IPS DF 6.9 (cell line): ENCODE measurements at regions not wholly inside any gene's neighbourhood (a gene's known extent, or its start where the extent isn't known, plus 50 kb on each side); places are given as distances from the start of the nearest gene placed in this dataset.
"Not testable (repeated sequence)": the region's sequence is repeated elsewhere in the genome, so short reads cannot be mapped to it uniquely, and the experiment has no call there.

Source experiments
- DNase-seq: peaks from one replicate; pipeline ENCODE4 v3.0.0-alpha.2; 2013; ENCODE audit warnings: low read depth, low spot score
- H3K27ac ChIP-seq: one replicate; pipeline ENCODE4 v1.5.1; 2013; ENCODE audit warnings: low read length, control low read depth
- H3K27me3 ChIP-seq: 2 replicates; pipeline ENCODE4 v1.6.1; 2013; ENCODE audit warnings: mild to moderate bottlenecking, low read length; ENCODE audit not compliant: control insufficient read depth, insufficient read depth
- H3K36me3 ChIP-seq: 2 replicates; pipeline ENCODE4 v1.6.1; 2013; ENCODE audit warnings: low read length; ENCODE audit not compliant: control insufficient read depth, insufficient read depth
- H3K4me1 ChIP-seq: 2 replicates; pipeline ENCODE4 v1.6.1; 2013; ENCODE audit warnings: low read length; ENCODE audit not compliant: control insufficient read depth, insufficient read depth
- H3K4me3 ChIP-seq: 2 replicates; pipeline ENCODE4 v1.5.1; 2013; ENCODE audit warnings: mild to moderate bottlenecking, low read length
- H3K9me3 ChIP-seq: 2 replicates; pipeline ENCODE4 v1.6.1; 2013; ENCODE audit warnings: low read length, inconsistent platforms; ENCODE audit not compliant: control insufficient read depth, insufficient read depth
- whole genome bisulfite sequencing: extraction: QIAGEN DNeasy Blood & Tissue Kit; methylation state at CpG from one replicate; pipeline ENCODE4 v1.1.7; 2013; ENCODE audit warnings: mixed read lengths, missing lambda C conversion rate; ENCODE audit not compliant: insufficient read length, insufficient coverage; 5-methylcytosine and 5-hydroxymethylcytosine counted together

- Histone ChIP-seq H3K36me3 (no peaks in the 10 kb centered on the region), H3K4me3 (no peak overlapping the region), H3K4me1 (no peaks in the 10 kb centered on the region), H3K9me3 (no peaks in the 10 kb centered on the region), H3K27ac (no peak overlapping the region), H3K27me3 (no peaks in the 10 kb centered on the region)
- no peak for DNase-seq
- WGBS: no CpG with 5 or more reads among the region's 13 CpGs
Observed at GRCh38 chr6:6942831-6943230, 164.9 kb upstream of the RREB1 start.

GRCh38 chr6:6943421-6943820 is 164.3 kb upstream of the RREB1 start:
- H3K9me3 ChIP-seq: no peaks in the 10 kb centered on the region
- no peak for DNase-seq
- no peak overlapping the region for H3K27ac ChIP-seq
- H3K4me1 ChIP-seq: no peaks in the 10 kb centered on the region
- H3K27me3 ChIP-seq: no peaks in the 10 kb centered on the region
- no peaks in the 10 kb centered on the region for H3K36me3 ChIP-seq
- H3K4me3 ChIP-seq: no peak overlapping the region
- WGBS: no CpG with 5 or more reads among the region's 1 CpG

GRCh38 chr6:6946206-6947155 is 161.3 kb upstream of the RREB1 start:
- Histone ChIP-seq H3K4me1 (no peaks in the 10 kb centered on the region), H3K4me3 (no peak overlapping the region), H3K27me3 (no peaks in the 10 kb centered on the region), H3K9me3 (no peaks in the 10 kb centered on the region), H3K27ac (no peak overlapping the region), H3K36me3 (no peaks in the 10 kb centered on the region)
- no peak for DNase-seq
- WGBS: no CpG with 5 or more reads among the region's 8 CpGs

GRCh38 chr6:6950373-6951145 is 157.2 kb upstream of the RREB1 start:
- no peak overlapping the region for H3K27ac ChIP-seq
- H3K27me3 ChIP-seq: no peaks in the 10 kb centered on the region
- no peak overlapping the region for H3K4me3 ChIP-seq
- WGBS: no CpG with 5 or more reads among the region's 3 CpGs
- H3K36me3 ChIP-seq: no peaks in the 10 kb centered on the region; the same call in 1 of the 2 replicates
- no peaks in the 10 kb centered on the region for H3K9me3 ChIP-seq
- DNase-seq: no peak
- no peaks in the 10 kb centered on the region for H3K4me1 ChIP-seq

- no CpG with 5 or more reads among the region's 3 CpGs for WGBS
- DNase-seq: no peak
- H3K36me3 ChIP-seq: no peaks in the 10 kb centered on the region; the same call in 1 of the 2 replicates
- H3K9me3 ChIP-seq: no peaks in the 10 kb centered on the region
- no peaks in the 10 kb centered on the region for H3K27me3 ChIP-seq
- no peaks in the 10 kb centered on the region for H3K4me1 ChIP-seq
- no peak overlapping the region for H3K4me3 ChIP-seq
- H3K27ac ChIP-seq: no peak overlapping the region
Observed at GRCh38 chr6:6951355-6951754, 156.4 kb upstream of the RREB1 start.

GRCh38 chr6:6952484-6952883 is 155.3 kb upstream of the RREB1 start:
- Histone ChIP-seq H3K36me3 (no peaks in the 10 kb centered on the region; the same call in 1 of the 2 replicates), H3K4me1 (no peaks in the 10 kb centered on the region), H3K27me3 (no peaks in the 10 kb centered on the region), H3K9me3 (no peaks in the 10 kb centered on the region), H3K27ac (no peak overlapping the region), H3K4me3 (no peak overlapping the region)
- WGBS: no CpG with 5 or more reads among the region's 33 CpGs
- DNase-seq: no peak

- not testable (repeated sequence) for H3K4me3 ChIP-seq, DNase-seq, H3K9me3 ChIP-seq, H3K4me1 ChIP-seq, H3K27ac ChIP-seq, H3K27me3 ChIP-seq, H3K36me3 ChIP-seq
- no CpG with 5 or more reads among the region's 6 CpGs for WGBS
Observed at GRCh38 chr6:6952927-6953326, 154.8 kb upstream of the RREB1 start.

GRCh38 chr6:6960571-6961251 is 147.1 kb upstream of the RREB1 start:
- no peaks in the 10 kb centered on the region for H3K36me3 ChIP-seq
- WGBS: no CpG with 5 or more reads among the region's 5 CpGs
- H3K27me3 ChIP-seq: no peaks in the 10 kb centered on the region
- H3K27ac ChIP-seq: no peak overlapping the region
- no peaks in the 10 kb centered on the region for H3K4me1 ChIP-seq
- DNase-seq: no peak
- H3K9me3 ChIP-seq: no peaks in the 10 kb centered on the region
- H3K4me3 ChIP-seq: no peak overlapping the region

GRCh38 chr6:6962086-6962485 is 145.7 kb upstream of the RREB1 start:
- no peak for DNase-seq
- no peaks in the 10 kb centered on the region for H3K9me3 ChIP-seq
- H3K27me3 ChIP-seq: no peaks in the 10 kb centered on the region
- H3K36me3 ChIP-seq: no peaks in the 10 kb centered on the region
- H3K4me3 ChIP-seq: no peak overlapping the region
- no peaks in the 10 kb centered on the region for H3K4me1 ChIP-seq
- no peak overlapping the region for H3K27ac ChIP-seq
- no CpG with 5 or more reads among the region's 4 CpGs for WGBS

GRCh38 chr6:6962699-6963098 is 145.1 kb upstream of the RREB1 start:
- Histone ChIP-seq H3K9me3 (no peaks in the 10 kb centered on the region), H3K27ac (no peak overlapping the region), H3K4me1 (no peaks in the 10 kb centered on the region), H3K27me3 (no peaks in the 10 kb centered on the region), H3K4me3 (no peak overlapping the region), H3K36me3 (no peaks in the 10 kb centered on the region)
- WGBS: no CpG with 5 or more reads among the region's 4 CpGs
- DNase-seq: no peak
